GM10248 (cell line): ENCODE measurements at regions not wholly inside any gene's neighbourhood (a gene's known extent, or its start where the extent isn't known, plus 50 kb on each side); places are given as distances from the start of the nearest gene placed in this dataset.
A peak's percentile ranks its signal among the peaks of the same experiment; 100 is the strongest.

Experiments used
- CTCF ChIA-PET: fragments of 300-600 bp; sonication (Branson Sonifier 250); formaldehyde crosslinking; extraction: SDS; loops from one replicate; lab custom pipeline; 2021; ENCODE audit warnings: antibody characterized with exemption; lab: Yijun Ruan, JAX
- POLR2A ChIA-PET: fragments of 350-650 bp; sonication (Branson Sonifier 250); formaldehyde crosslinking; extraction: SDS; loops from one replicate; lab custom pipeline; 2020; ENCODE audit warnings: antibody characterized with exemption; lab: Yijun Ruan, JAX
- DNase-seq: peaks from one replicate; pipeline ENCODE4 v3.0.0; 2012; ENCODE audit errors: extremely low spot score
- TF ChIP-seq, protein P1 (sequence below): IDR thresholded peaks from 2 replicates; pipeline ENCODE4 v1.5.1; 2012; ENCODE audit warnings: mild to moderate bottlenecking, low read depth; ENCODE audit errors: extremely low read depth, missing control alignments, control extremely low read depth

DNA sequence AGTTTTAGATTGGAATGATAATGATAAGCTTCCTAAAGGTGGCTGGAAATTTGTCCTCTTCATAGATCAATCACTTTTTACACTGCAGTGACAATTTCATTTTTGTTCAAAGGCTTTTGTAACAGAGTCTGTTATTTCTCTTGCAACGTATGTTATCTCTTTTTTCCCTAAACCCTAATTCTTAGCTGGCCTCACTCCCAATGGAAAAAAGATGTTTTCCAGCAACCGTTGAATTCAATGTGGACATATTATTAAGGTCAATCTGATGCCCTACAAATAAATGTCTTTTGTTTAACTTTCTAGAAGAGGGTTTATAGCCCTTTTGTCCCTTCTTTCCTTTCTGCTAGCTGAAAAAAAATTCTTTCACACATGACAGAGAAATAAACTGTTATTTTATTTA lies 192.7 kb upstream of the NWD2 start:
- POLR2A ChIA-PET, result no interaction called here
- DNase-seq, result no peak
- CTCF ChIA-PET, result interaction anchor here (1.2 to 2.9 kb wide), 4 partner anchors 9 to 41 kb away, joined by 3 to 8 read pairs (median 4); no protein-coding TSS in a partner anchor
- TF ChIP-seq, protein P1, sequence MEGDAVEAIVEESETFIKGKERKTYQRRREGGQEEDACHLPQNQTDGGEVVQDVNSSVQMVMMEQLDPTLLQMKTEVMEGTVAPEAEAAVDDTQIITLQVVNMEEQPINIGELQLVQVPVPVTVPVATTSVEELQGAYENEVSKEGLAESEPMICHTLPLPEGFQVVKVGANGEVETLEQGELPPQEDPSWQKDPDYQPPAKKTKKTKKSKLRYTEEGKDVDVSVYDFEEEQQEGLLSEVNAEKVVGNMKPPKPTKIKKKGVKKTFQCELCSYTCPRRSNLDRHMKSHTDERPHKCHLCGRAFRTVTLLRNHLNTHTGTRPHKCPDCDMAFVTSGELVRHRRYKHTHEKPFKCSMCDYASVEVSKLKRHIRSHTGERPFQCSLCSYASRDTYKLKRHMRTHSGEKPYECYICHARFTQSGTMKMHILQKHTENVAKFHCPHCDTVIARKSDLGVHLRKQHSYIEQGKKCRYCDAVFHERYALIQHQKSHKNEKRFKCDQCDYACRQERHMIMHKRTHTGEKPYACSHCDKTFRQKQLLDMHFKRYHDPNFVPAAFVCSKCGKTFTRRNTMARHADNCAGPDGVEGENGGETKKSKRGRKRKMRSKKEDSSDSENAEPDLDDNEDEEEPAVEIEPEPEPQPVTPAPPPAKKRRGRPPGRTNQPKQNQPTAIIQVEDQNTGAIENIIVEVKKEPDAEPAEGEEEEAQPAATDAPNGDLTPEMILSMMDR, result no peak

- no peak for DNase-seq
- TF ChIP-seq, protein P1, result no peak
- POLR2A ChIA-PET, result no interaction called here
- CTCF ChIA-PET, result interaction anchor here (1.1 kb wide), 1 partner anchor 16 kb away, joined by 3 read pairs; no protein-coding TSS in a partner anchor
Observed at GRCh38 chr4:37054531-37055077, 189.9 kb upstream of the NWD2 start.

GRCh38 chr4:37058826-37059225 lies 185.7 kb upstream of the NWD2 start:
- TF ChIP-seq, protein P1, result no peak
- DNase-seq, result no peak
- ChIA-PET CTCF (interaction anchor here (1.3 to 1.6 kb wide), 2 partner anchors 10 to 11 kb away, joined by 4 to 5 read pairs; no protein-coding TSS in a partner anchor), POLR2A (no interaction called here)

DNA sequence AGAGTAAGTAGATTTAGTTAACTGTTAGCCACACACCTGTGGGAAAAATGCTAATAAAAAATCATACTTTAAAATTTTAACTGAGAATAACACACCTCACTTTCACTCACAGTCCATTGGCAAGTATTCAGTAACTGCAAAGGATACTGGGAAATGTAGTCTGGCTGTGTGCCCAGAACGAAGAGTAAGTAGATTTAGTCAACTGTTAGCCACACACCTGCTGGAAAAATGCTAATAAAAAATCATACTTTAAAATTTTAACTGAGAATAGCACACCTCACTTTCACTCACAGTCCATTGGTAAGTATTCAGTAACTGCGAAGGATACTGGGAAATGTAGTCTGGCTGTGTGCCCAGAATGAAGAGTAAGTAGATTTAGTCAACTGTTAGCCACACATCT lies 178.4 kb upstream of the NWD2 start:
- ChIA-PET POLR2A (no interaction called here), CTCF (interaction anchor here (1.2 kb wide), 1 partner anchor 11 kb away, joined by 3 read pairs; no protein-coding TSS in a partner anchor)
- TF ChIP-seq, protein P1, result no peak
- DNase-seq, result no peak

DNA sequence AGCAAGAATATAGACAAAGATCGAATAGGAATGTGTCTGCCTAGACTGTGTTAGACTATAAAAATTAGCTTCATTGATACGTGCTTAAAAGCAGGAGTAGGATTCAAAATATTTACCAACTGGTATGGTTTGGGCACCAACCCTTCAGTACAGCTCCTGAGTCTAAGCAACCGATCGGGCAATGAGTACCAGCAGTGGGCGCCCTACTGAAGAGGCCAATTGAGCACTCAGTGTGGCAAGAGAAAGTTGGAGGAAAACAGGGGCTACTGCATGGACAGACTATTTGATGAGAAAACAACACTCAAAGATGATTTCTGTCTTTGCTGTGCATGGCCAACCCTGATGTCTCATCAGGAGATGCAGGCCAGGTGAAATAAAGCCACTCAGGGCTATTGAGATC lies 176.0 kb upstream of the NWD2 start:
- TF ChIP-seq, protein P1, result peak; percentile 4
- ChIA-PET POLR2A (no interaction called here), CTCF (interaction anchor here (0.9 to 1.2 kb wide), 3 partner anchors 9 to 89 kb away, joined by 3 to 5 read pairs (median 3); no protein-coding TSS in a partner anchor)
- no peak for DNase-seq

DNA sequence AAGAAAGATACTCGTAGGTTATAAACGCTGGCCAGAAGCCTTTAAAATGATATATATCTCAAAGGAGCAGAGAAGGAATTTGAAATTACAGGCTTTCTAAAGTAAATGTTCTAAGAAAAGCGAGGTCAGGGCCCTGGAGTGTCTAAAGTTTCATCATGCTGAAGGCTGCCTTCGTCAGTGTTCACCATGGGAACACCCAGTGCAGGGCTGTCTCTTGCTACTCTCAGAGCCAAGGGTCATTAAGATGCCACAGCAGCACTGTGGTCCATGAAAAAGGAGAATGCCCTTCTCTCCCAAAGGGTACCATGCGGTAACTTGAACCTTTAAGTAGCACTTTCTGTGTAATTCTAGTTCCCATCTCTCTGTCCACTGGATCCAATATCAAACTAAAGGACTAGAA lies 174.5 kb upstream of the NWD2 start:
- POLR2A ChIA-PET, result no interaction called here
- no peak for DNase-seq
- CTCF ChIA-PET, result interaction anchor here (1.8 kb wide), 1 partner anchor 10 kb away, joined by 12 read pairs; no protein-coding TSS in a partner anchor
- TF ChIP-seq, protein P1, result no peak
